Activated B cell treated with CpG ODN at 0.5 μM for 24 hours (primary cell): ENCODE measurements at regions not wholly inside any gene's neighbourhood (a gene's known extent, or its start where the extent isn't known, plus 50 kb on each side); places are given as distances from the start of the nearest gene placed in this dataset.

Experiments
- ATAC-seq: fragments of 200-7000 bp; cut with Tn5 transposase; one replicate; pipeline ENCODE4 v1.10.0; 2021; ENCODE audit warnings: low read depth, mild to moderate bottlenecking, moderate library complexity
- CTCF ChIA-PET: fragments of 350-600 bp; sonication (Branson Sonifier 250); formaldehyde crosslinking; loops from one replicate; lab custom pipeline; 2021; ENCODE audit warnings: antibody characterized with exemption; lab: Charles Lee
- POLR2A ChIA-PET: fragments of 350-600 bp; sonication (Branson Sonifier 250); formaldehyde crosslinking; loops from one replicate; lab custom pipeline; 2021; ENCODE audit warnings: antibody characterized with exemption; lab: Charles Lee
- DNase-seq: peaks from one replicate; pipeline ENCODE4 v3.0.0; 2022
- H3K27ac Mint-ChIP-seq: one replicate; pipeline ENCODE4 v1.8.0; 2020; ENCODE audit warnings: mixed read lengths
- H3K27me3 Mint-ChIP-seq: one replicate; pipeline ENCODE4 v1.8.0; 2021; ENCODE audit warnings: mixed read lengths
- H3K36me3 Mint-ChIP-seq: one replicate; pipeline ENCODE4 v1.8.0; 2021; ENCODE audit warnings: low read depth, mixed read lengths
- H3K4me1 Mint-ChIP-seq: one replicate; pipeline ENCODE4 v1.8.0; 2021; ENCODE audit warnings: mixed read lengths
- H3K4me3 Mint-ChIP-seq: one replicate; pipeline ENCODE4 v1.8.0; 2020; ENCODE audit warnings: mild to moderate bottlenecking, mixed read lengths
- H3K9me3 Mint-ChIP-seq: one replicate; pipeline ENCODE4 v1.8.0; 2020; ENCODE audit warnings: mixed read lengths
- CTCF ChIP-seq: fragments of 200-600 bp; IDR thresholded peaks from one replicate; pipeline ENCODE4 v1.8.0; 2022; ENCODE audit warnings: antibody characterized with exemption, mild to moderate bottlenecking
- intact Hi-C: fragments of 100-400 bp; cut with micrococcal nuclease; formaldehyde crosslinking; loops from one replicate; pipeline ENCODE4 v1.15.1; 2024

GRCh38 chr5:14962604-14963003 lies 91.0 kb upstream of the ANKH start:
- ATAC-seq: no peak
- intact Hi-C loops: no loop called here
- Mint-ChIP-seq H3K4me3 (no peak overlapping the region), H3K9me3 (no peaks in the 10 kb centered on the region), H3K4me1 (no peaks in the 10 kb centered on the region), H3K27ac (no peak overlapping the region), H3K36me3 (no peaks in the 10 kb centered on the region), H3K27me3 (peaks cover 12% of the 10 kb centered on the region)
- ChIA-PET POLR2A (no interaction called here), CTCF (interaction anchor here (1.6 kb wide), 1 partner anchor 40 kb away, joined by 4 read pairs; no protein-coding TSS in a partner anchor)
- TF ChIP-seq CTCF: no peak
- DNase-seq: no peak

GRCh38 chr5:14960120-14960462 lies 88.5 kb upstream of the ANKH start:
- intact Hi-C loops: no loop called here
- CTCF ChIA-PET: no interaction called here
- H3K9me3 Mint-ChIP-seq: no peaks in the 10 kb centered on the region
- H3K4me3 Mint-ChIP-seq: no peak overlapping the region
- no peaks in the 10 kb centered on the region for H3K36me3 Mint-ChIP-seq
- H3K27ac Mint-ChIP-seq: no peak overlapping the region
- ATAC-seq (no peak), DNase-seq (no peak)
- POLR2A ChIA-PET: no interaction called here
- no peak for TF ChIP-seq CTCF
- peaks cover 9% of the 10 kb centered on the region for H3K27me3 Mint-ChIP-seq
- peaks cover 4% of the 10 kb centered on the region for H3K4me1 Mint-ChIP-seq

GRCh38 chr5:14959399-14960119 lies 88.0 kb upstream of the ANKH start:
- intact Hi-C loops: loop anchor here (5.0 kb wide), 1 partner anchor 87 kb away; the partner anchor contains the start of gene ANKH
- no peaks in the 10 kb centered on the region for H3K36me3 Mint-ChIP-seq
- ChIA-PET POLR2A (no interaction called here), CTCF (interaction anchor here (4.6 kb wide), 1 partner anchor 42 kb away, joined by 67 read pairs; no protein-coding TSS in a partner anchor)
- H3K4me3 Mint-ChIP-seq: no peak overlapping the region
- H3K4me1 Mint-ChIP-seq: peaks cover 4% of the 10 kb centered on the region
- no peaks in the 10 kb centered on the region for H3K9me3 Mint-ChIP-seq
- no peak overlapping the region for H3K27ac Mint-ChIP-seq
- ATAC-seq (no peak), DNase-seq (no peak)
- peaks cover 6% of the 10 kb centered on the region for H3K27me3 Mint-ChIP-seq
- no peak for TF ChIP-seq CTCF

- intact Hi-C loops: loop anchor here (5.0 kb wide), 1 partner anchor 86 kb away; the partner anchor contains the start of gene ANKH
- H3K27ac Mint-ChIP-seq: no peak overlapping the region
- peaks cover 4% of the 10 kb centered on the region for H3K4me1 Mint-ChIP-seq
- no peak overlapping the region for H3K4me3 Mint-ChIP-seq
- peaks cover 6% of the 10 kb centered on the region for H3K27me3 Mint-ChIP-seq
- no peaks in the 10 kb centered on the region for H3K9me3 Mint-ChIP-seq
- ATAC-seq (no peak), DNase-seq (no peak)
- CTCF ChIA-PET: interaction anchor here (1.0 to 4.6 kb wide), 4 partner anchors 36 to 56 kb away, joined by 3 to 67 read pairs (median 10); no protein-coding TSS in a partner anchor
- TF ChIP-seq CTCF: no peak
- H3K36me3 Mint-ChIP-seq: no peaks in the 10 kb centered on the region
- POLR2A ChIA-PET: interaction anchor here (0.7 kb wide), 2 partner anchors 237 to 822 kb away, joined by 5 to 6 read pairs; no protein-coding TSS in a partner anchor
Measured at GRCh38 chr5:14958188-14958587, 86.6 kb upstream of the ANKH start.

- Mint-ChIP-seq H3K27ac (no peak overlapping the region), H3K4me1 (peaks cover 4% of the 10 kb centered on the region), H3K4me3 (no peak overlapping the region), H3K27me3 (peaks cover 8% of the 10 kb centered on the region), H3K9me3 (no peaks in the 10 kb centered on the region), H3K36me3 (no peaks in the 10 kb centered on the region)
- ChIA-PET CTCF (interaction anchor here (0.7 to 4.6 kb wide), 8 partner anchors 9 to 271 kb away, joined by 3 to 67 read pairs (median 6); no protein-coding TSS in a partner anchor), POLR2A (no interaction called here)
- intact Hi-C loops: loop anchor here (1.0 to 5.0 kb wide), 5 partner anchors 47 to 272 kb away; partner anchors contain the start of gene ANKH
- ATAC-seq (no peak), DNase-seq (no peak)
- no peak for TF ChIP-seq CTCF
Measured at GRCh38 chr5:14956423-14957046, 85.0 kb upstream of the ANKH start.
